B cell (primary cell): ENCODE measurements at regions not wholly inside any gene's neighbourhood (a gene's known extent, or its start where the extent isn't known, plus 50 kb on each side); places are given as distances from the start of the nearest gene placed in this dataset.

Experiments
- ATAC-seq: fragments of 200-7000 bp; cut with Tn5 transposase; one replicate; pipeline ENCODE4 v1.10.0; 2021; ENCODE audit warnings: low read depth, mild to moderate bottlenecking, moderate number of reproducible peaks, moderate library complexity
- CTCF ChIA-PET: fragments of 350-600 bp; sonication (Branson Sonifier 250); formaldehyde crosslinking; loops from one replicate; lab custom pipeline; 2021; ENCODE audit warnings: antibody characterized with exemption, inconsistent platforms; lab: Charles Lee
- POLR2A ChIA-PET: fragments of 350-600 bp; sonication (Branson Sonifier 250); formaldehyde crosslinking; loops from one replicate; lab custom pipeline; 2021; ENCODE audit warnings: antibody characterized with exemption; lab: Charles Lee
- DNase-seq: peaks from one replicate; pipeline ENCODE4 v3.0.0; 2013
- H2AFZ ChIP-seq: 2 replicates; pipeline ENCODE4 v1.6.1; 2012; ENCODE audit warnings: mild to moderate bottlenecking, low read depth, low read length; ENCODE audit not compliant: insufficient read depth, poor library complexity, severe bottlenecking
- H3K27ac ChIP-seq, 2 donors: 1 replicate in 1 of 2; 2 replicates in 1 of 2; pipeline ENCODE4 v1.5.1; 2012 to 2013; ENCODE audit warnings: low read length in 2 of 2, mild to moderate bottlenecking in 2 of 2, moderate library complexity in 1 of 2
- H3K27me3 ChIP-seq, 4 experiments: fragments of 200-600 bp in 1 of 4; sonication (generic) in 1 of 4; replicated peaks in 1 of 4; 1 replicate in 2 of 4; 2 replicates in 2 of 4; pipeline versions ENCODE4 v1.6.1 to v1.7.0; 2013 to 2016; ENCODE audit warnings: low read length in 3 of 4, mild to moderate bottlenecking in 2 of 4, mixed read lengths in 1 of 4, moderate library complexity in 1 of 4; ENCODE audit not compliant: insufficient read depth in 4 of 4, control insufficient read depth in 3 of 4; ENCODE audit errors: control extremely low read depth in 1 of 4
- H3K36me3 ChIP-seq, 2 experiments: replicated peaks in 1 of 2; 1 replicate in 1 of 2; 2 replicates in 1 of 2; pipeline versions ENCODE4 v1.6.1 to v1.7.1; 2013; ENCODE audit warnings: low read length in 1 of 2; ENCODE audit not compliant: insufficient read depth in 2 of 2, control insufficient read depth in 1 of 2; ENCODE audit errors: control extremely low read depth in 1 of 2, extremely low read depth in 1 of 2
- H3K4me1 ChIP-seq, 2 donors: fragments of 200-600 bp in 1 of 2; sonication (generic) in 1 of 2; 1 replicate in 1 of 2; 2 replicates in 1 of 2; pipeline versions ENCODE4 v1.5.1 to v1.6.1; 2013 to 2017; ENCODE audit warnings: low read length in 2 of 2; ENCODE audit not compliant: control insufficient read depth in 2 of 2, insufficient read depth in 2 of 2
- H3K4me2 ChIP-seq: replicated peaks from 2 replicates; pipeline ENCODE3; 2012; ENCODE audit warnings: mild to moderate bottlenecking, low read depth, low read length; ENCODE audit not compliant: poor library complexity, severe bottlenecking
- H3K4me3 ChIP-seq, 5 experiments: fragments of 200-600 bp in 1 of 5; sonication (generic) in 1 of 5; 1 replicate in 3 of 5; 2 replicates in 2 of 5; pipeline versions ENCODE4 v1.5.1 to v1.7.0; 2011 to 2016; ENCODE audit warnings: low read length in 4 of 5, mild to moderate bottlenecking in 4 of 5, low read depth in 2 of 5, control low read depth in 1 of 5, moderate library complexity in 1 of 5; ENCODE audit not compliant: insufficient read depth in 1 of 5; ENCODE audit errors: control extremely low read depth in 1 of 5, extremely low read depth in 1 of 5
- H3K79me2 ChIP-seq: fragments of 200-600 bp; sonication (generic); one replicate; pipeline ENCODE4 v1.6.0; 2016; ENCODE audit warnings: low read length; ENCODE audit not compliant: control insufficient read depth, insufficient read depth
- H3K9ac ChIP-seq: fragments of 200-600 bp; sonication (generic); 2 replicates; pipeline ENCODE4 v1.6.1; 2017; ENCODE audit warnings: mild to moderate bottlenecking, low read length, moderate library complexity
- H3K9me3 ChIP-seq, 3 donors: one replicate each; pipeline versions ENCODE4 v1.6.1 to v1.7.1; 2013; ENCODE audit warnings: low read length in 2 of 3; ENCODE audit not compliant: control insufficient read depth in 2 of 3, insufficient read depth in 1 of 3; ENCODE audit errors: control extremely low read depth in 1 of 3
- H4K20me1 ChIP-seq: 2 replicates; pipeline ENCODE4 v1.6.0; 2012; ENCODE audit warnings: mild to moderate bottlenecking, low read length; ENCODE audit not compliant: insufficient read depth, control insufficient read depth, poor library complexity, severe bottlenecking
- H3K27ac Mint-ChIP-seq: one replicate; pipeline ENCODE4 v1.8.0; 2021; ENCODE audit warnings: mixed read lengths
- H3K27me3 Mint-ChIP-seq: one replicate; pipeline ENCODE4 v1.8.0; 2021; ENCODE audit warnings: mixed read lengths
- H3K4me1 Mint-ChIP-seq: one replicate; pipeline ENCODE4 v1.8.0; 2021; ENCODE audit warnings: mixed read lengths
- H3K4me3 Mint-ChIP-seq: one replicate; pipeline ENCODE4 v1.8.0; 2021; ENCODE audit warnings: mixed read lengths
- H3K9me3 Mint-ChIP-seq: one replicate; pipeline ENCODE4 v1.8.0; 2022; ENCODE audit warnings: mixed read lengths; ENCODE audit not compliant: insufficient read depth
- CTCF ChIP-seq: fragments of 200-600 bp; IDR thresholded peaks from one replicate; pipeline ENCODE4 v1.8.0; 2022; ENCODE audit warnings: antibody characterized with exemption, mild to moderate bottlenecking
- EZH2 ChIP-seq: IDR thresholded peaks from 2 replicates; pipeline ENCODE4 v1.6.1; 2012; ENCODE audit warnings: borderline replicate concordance, low read depth, mild to moderate bottlenecking, moderate library complexity, low read length; ENCODE audit not compliant: insufficient read depth, poor library complexity, severe bottlenecking
- WGBS: methylation state at CpG from one replicate; pipeline ENCODE4 v1.1.5; 2013; ENCODE audit warnings: missing lambda C conversion rate; ENCODE audit not compliant: insufficient coverage; 5-methylcytosine and 5-hydroxymethylcytosine counted together
- intact Hi-C: fragments of 100-400 bp; cut with micrococcal nuclease; formaldehyde crosslinking; loops from one replicate; pipeline ENCODE4 v1.10.0; 2022

DNA sequence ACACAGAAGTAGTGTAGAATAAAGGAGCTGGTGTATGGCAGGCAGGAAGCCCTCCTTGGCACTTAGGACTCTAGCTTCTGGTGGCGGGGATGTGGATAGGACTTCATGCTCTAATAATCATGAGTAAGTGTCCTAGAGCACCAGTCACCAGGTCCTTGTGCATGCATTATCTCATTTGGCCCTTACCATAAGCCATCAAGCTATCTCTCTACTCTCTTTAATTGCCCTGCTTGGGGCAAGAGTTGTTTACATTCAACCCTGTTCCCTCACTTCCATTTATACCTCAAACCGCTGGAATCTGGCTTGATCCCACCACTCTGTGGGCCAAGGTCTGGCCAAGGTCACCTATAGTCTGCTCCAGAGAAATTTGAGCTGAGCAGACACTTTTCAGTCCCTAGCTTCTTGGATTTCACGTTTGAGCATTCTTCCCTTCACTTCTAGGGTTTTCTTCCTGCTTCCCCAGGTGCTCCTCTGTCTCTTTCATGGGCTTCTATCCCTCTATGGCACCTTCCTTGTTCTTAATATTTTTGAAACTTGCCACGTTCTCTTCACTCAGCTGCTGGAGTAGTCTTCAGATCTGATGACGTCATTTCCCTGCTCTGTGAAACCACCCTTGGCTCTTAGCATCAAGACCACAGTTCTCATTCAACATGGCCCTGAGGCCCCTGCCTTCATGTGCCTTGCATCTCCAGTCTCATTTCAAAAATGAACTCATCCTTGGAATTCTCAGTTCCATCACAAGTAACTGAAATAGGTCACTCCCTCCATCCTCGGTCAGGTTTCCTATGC lies 94.9 kb upstream of the GATA6 start:
- no peak overlapping the region for H3K4me3 Mint-ChIP-seq
- Histone ChIP-seq H3K4me1 (no peaks in the 10 kb centered on the region), H3K9me3 (peaks cover 0 to 5% (median 0%) of the 10 kb centered on the region in 3 donors), H3K4me2 (no peak overlapping the region), H4K20me1 (no peaks in the 10 kb centered on the region), H3K27me3 (no peaks in the 10 kb centered on the region), H3K27ac (no peak overlapping the region), H3K36me3 (no peaks in the 10 kb centered on the region), H3K79me2 (no peaks in the 10 kb centered on the region), H3K4me3 (no peak overlapping the region), H2AFZ (no peak overlapping the region), H3K9ac (no peak overlapping the region)
- WGBS: 76% methylated on average over 5 of the region's 6 CpGs
- ATAC-seq: no peak
- no peak overlapping the region for H3K27ac Mint-ChIP-seq
- H3K27me3 Mint-ChIP-seq: no peaks in the 10 kb centered on the region
- H3K4me1 Mint-ChIP-seq: no peaks in the 10 kb centered on the region
- H3K9me3 Mint-ChIP-seq: no peaks in the 10 kb centered on the region
- intact Hi-C loops: no loop called here
- DNase-seq: no peak
- ChIA-PET CTCF (no interaction called here), POLR2A (no interaction called here)
- no peak for TF ChIP-seq CTCF
- TF ChIP-seq EZH2: no peak

DNA sequence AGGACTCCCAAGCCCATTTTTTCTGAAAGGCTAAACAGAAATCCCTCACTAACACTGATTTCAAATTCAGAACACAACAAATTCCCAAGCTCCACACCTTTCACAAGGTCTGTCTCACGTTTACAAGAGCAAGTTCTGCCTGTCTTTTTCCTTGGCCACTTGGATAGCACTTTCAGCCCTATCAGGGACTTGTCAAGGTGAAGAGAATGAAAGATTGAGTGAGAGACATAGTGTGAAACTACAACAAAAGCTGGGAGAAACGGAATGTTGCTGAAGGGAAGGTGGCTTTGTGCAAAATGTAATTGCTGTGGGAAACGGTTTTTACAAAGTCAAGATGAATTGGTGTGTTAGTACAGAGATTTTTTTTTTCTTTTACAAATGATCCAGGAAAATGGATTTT lies 89.4 kb upstream of the GATA6 start:
- no peak overlapping the region for H3K27ac Mint-ChIP-seq
- no peaks in the 10 kb centered on the region for H3K4me1 Mint-ChIP-seq
- no peak overlapping the region for H3K4me3 Mint-ChIP-seq
- intact Hi-C loops: no loop called here
- no peaks in the 10 kb centered on the region for H3K79me2 ChIP-seq
- H3K9ac ChIP-seq: no peak overlapping the region
- no peak overlapping the region for H3K27ac ChIP-seq
- peaks cover 0 to 2% (median 0%) of the 10 kb centered on the region in 3 donors for H3K9me3 ChIP-seq
- no peak overlapping the region for H3K4me2 ChIP-seq
- no peak overlapping the region for H3K4me3 ChIP-seq
- POLR2A ChIA-PET: no interaction called here
- H3K27me3 Mint-ChIP-seq: no peaks in the 10 kb centered on the region
- H3K36me3 ChIP-seq: no peaks in the 10 kb centered on the region
- H2AFZ ChIP-seq: no peak overlapping the region
- no peaks in the 10 kb centered on the region for H4K20me1 ChIP-seq
- H3K27me3 ChIP-seq: no peaks in the 10 kb centered on the region
- CTCF ChIA-PET: no interaction called here
- H3K4me1 ChIP-seq: no peaks in the 10 kb centered on the region
- H3K9me3 Mint-ChIP-seq: no peaks in the 10 kb centered on the region
- 50% methylated on average over 1 of the region's 3 CpGs for WGBS
- DNase-seq (no peak), ATAC-seq (no peak)
- no peak for TF ChIP-seq CTCF
- no peak for TF ChIP-seq EZH2
